HG03039 (cell line): ENCODE measurements at regions not wholly inside any gene's neighbourhood (a gene's known extent, or its start where the extent isn't known, plus 50 kb on each side); places are given as distances from the start of the nearest gene placed in this dataset.

Source experiments
- ATAC-seq: cut with Tn5 transposase; IDR thresholded peaks from one replicate; pipeline ENCODE4 v1.9.1; 2021; ENCODE audit warnings: mild to moderate bottlenecking, moderate library complexity; ENCODE audit not compliant: unreplicated experiment

DNA sequence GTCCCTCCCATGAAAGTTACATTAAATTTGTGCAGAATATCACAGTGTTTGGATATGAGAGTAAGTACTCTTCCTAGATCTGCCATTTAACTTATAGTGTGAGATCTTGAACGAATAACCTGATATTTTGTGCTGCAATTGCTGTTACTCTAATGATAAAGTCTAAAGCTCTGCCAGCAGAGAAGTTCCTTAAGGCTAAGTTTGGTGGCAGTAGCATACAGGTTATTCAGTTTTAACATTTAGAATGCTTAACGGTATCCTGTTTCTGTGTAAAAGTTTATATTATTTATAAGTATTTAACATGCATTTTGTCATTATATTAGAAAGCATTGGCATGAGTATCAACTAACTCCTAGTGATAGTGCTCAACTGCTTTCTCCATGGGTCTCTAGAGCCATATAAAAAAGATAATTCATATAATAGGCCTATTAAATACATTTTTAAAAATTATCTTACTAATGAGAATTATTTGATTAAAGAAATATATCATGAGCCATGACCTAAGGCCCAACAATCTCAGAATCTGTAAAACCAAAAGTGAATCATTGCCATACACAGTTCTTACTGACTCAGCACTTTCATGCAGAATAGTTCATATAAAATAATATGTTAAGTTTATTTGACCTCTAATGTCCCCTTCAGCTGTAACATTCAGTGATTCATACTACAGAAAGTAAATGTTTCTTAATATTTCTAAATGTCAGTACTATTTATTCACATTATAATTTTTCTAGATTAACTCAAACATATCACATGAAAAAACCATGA lies 1058.6 kb downstream of the TRHDE start:
- no peak for ATAC-seq

DNA sequence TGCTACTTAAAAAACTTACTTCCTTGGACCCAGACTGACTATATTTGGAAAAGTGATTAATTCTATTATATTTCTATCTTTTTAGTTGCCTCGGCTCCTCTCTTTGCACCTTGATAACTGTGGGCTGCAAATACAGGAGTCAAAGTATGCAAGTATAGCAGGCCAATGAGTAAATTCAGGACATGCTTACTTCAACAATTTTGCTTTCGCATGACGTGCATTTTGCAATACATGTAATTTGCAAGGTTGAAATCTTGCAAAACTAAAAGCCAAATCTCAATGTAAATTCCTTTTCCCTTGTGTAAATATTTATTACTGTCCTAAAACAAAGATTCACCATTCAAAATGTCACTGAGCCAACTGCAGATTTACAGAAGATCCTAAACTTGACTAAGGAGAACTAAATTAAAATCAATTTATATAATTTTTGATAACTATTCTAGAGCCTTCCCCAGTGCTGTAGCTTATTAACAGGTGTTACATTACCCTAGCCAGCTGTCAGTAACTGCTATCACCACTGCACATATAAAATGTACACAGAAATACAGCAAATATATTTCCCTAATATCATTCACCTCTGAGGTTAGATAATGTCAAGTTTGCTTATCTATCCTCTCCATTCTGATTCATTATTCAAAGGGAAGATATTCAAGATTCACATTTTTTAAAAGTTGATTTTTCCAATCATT lies 1069.5 kb downstream of the TRHDE start:
- ATAC-seq, result no peak

DNA sequence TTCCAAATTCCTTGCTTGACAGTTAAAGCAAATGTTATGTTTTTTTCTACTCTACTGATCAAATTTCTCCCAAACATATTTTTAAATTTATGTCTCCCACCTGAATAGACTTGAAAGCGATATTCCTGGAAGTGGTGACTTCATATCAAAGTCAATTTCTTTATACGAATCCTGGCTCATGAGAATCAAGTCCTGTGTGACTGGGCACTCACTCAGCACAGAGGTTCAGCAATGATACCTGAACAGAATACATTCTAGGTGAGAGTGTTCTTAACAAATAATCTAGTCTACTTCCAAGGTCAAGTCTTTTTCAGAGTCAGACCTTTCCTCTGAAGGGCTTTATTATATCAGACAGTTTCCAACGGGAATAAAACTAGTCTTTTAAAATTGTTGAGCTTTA lies 1070.6 kb downstream of the TRHDE start:
- ATAC-seq, result no peak

DNA sequence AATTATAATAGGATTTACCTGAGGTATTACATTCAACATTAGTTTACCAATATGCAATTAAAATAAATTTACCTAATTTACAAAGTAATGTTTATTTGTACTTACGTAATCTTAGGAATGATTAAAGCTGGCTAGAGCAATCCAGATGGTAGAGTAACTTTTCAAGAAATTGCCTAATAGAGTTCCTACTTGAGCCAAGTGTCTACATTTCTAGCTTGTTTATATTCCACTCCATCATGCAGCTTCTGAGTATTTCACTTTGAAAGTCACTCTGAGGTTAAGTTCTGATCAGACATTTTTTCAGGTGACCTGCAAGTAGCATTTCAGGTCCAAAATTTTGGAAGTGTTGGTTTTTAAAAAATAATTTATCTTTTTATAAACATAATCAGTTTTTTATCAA lies 1080.7 kb downstream of the TRHDE start:
- no peak for ATAC-seq

DNA sequence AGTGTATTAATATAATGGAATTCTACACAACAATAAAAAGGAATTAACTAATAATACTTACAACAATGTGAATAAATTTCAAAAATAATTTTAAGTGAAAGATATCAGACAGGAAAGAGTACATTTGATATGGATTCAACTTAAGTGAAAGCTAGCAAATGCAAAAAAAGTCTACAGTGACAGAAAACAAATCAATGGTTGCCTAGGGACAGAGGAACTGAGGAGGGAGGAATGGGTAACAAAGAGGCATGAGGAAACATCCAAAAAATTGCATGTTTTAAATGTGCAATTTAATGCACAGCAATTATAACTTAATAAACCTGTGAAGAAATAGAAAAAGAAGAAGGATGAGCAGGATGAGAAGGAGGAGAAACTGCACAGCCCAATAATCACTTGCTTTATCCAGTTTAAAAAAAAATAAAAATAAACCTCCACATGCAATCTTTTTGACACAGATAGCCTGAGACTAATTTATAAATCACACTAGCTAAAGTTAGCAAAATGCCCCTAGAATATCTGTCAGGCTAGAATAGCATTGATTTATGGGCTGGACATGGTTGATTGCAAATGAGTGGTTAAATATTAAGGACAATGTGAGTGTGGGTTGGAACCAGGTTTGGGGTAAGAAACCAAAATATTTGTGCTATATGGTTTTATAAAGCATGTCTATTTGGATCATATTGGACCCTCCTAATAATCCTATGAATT lies 1089.1 kb downstream of the TRHDE start:
- no peak for ATAC-seq

DNA sequence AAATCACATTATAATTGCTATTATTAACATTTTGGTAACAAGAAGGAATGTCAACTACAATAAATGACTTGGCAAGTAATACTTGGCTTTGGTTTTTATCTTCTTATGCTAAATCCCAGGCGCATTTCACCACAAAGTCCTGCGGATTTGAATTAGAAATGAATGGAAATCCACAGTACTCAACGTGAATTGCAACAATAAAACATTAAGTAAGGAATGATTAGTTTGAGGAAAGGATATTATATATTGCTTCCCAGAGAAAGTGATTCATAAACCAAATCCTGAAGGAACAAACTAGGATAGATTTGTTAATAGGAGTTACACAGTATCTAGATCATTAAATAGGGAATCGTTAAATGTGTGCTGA lies 1089.7 kb downstream of the TRHDE start:
- no peak for ATAC-seq

DNA sequence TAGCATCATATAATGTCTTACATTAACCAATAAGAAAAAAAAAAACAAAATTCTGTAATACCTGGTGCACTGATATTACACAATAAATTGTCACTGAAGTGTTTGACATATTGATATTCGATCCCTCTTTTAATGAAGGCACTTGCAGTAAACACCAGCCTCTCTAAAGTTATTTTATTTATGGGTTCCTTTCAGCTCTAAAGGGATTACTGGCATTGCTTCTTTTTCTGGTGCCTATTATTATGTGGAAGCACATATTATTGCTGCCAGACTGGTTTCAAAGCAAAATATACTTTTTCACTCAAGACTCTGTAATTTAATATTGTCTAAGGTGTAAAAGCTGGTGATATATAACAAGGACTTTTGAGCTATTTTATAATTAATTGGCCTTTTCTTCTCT lies 1090.5 kb downstream of the TRHDE start:
- ATAC-seq, result no peak

DNA sequence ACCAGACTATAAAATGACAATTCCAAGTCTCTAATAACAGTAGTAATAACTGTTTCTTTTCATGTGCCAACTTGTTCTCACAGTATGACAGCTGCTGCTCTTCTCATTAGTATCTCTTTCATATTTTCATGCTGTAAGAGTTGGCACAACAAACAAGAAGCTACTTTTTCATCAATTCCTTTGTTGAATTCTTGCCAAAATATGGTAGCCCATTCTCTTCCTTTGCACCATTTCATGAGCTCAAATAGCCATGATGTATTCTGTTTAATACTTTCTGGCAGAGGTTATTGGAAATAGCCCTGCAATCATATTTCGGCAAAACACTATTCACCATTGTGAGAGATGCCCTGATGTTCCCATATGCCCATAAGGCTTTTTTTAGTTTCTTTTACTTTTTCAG lies 1100.7 kb downstream of the TRHDE start:
- ATAC-seq, result no peak

DNA sequence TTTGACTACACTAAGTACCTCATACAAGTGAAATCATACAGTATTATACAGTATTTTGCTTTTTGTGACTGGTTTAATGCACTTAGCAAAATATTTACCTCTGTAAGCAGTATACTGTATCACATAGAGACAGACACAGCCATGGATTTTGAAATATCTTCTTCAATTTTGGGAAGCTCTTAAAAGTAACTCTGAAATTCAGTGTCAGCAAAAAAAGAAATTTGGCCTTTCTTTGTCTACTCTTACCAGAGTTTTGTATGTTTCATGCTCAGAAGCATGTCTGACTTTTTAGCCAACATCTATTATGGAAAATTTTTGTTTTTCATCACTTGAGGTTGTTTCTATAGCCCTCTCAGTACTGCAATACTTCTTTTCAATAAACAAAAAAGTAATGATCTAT lies 1102.2 kb downstream of the TRHDE start:
- ATAC-seq, result no peak

DNA sequence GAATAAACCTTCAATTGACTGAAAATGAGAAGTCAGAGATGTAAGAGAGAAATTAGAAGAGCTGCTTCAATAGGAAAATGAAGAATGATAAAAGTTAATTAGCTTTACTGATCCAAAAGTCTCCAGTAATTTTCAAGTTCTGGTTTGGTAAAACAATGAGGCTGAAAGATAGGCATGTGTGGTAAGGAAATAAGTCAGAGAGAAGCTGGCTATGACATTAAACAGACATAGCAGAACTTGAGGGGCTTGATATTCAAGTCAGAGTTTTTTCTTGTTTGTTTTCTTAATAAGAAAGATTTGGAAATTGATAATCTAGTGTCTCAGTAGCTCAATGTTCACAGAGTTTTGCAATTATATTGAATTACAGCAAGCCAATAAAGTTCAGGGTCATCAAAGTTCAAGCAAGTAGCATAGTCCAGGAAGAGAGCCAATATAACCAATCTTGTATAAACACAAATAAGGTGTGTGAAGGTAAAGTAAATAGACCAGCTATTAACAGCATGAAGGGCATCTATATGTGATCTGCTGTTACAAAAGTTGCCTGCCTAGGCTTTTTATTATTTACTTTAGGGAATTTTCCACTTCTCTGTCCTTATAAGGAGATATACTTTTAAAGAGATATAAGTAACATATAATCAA lies 1111.5 kb downstream of the TRHDE start:
- no peak for ATAC-seq

DNA sequence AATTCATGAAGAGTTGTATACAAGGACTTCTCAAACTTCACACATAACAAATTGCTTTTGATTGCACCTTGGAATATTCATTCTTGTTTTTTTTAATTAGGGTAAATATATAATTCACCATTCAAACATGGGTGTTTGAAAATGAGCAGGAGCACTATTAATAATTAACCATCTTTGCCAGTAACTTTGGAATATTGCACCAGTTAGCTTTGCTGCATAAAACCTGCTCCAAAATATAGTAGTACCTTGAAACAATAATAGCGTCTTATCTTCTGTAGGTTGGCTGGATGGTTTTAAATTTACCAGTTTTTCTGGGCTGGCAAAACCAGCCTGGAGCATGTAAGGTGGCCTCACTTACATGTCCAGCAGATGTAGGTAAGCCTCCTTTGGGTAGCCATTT lies 1112.4 kb downstream of the TRHDE start:
- no peak for ATAC-seq

DNA sequence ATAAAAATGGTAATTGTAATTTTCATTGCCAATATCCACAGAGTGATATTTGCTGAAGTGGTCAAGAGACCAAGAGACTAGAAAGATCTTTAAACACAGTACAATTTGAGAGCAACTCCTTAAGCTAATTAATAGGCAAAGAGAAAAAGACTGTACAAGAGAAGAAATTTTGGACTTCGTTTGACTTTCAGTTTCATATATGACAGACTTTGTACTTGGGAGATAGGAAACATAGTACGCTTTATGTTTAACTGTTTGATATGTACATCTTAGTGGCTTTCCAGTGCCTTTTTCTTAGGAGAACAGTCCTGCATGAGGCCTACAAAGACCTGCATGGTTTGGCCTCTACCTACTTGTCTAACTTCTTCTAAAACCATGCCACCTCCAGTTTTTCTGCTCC lies 1118.1 kb downstream of the TRHDE start:
- no peak for ATAC-seq

DNA sequence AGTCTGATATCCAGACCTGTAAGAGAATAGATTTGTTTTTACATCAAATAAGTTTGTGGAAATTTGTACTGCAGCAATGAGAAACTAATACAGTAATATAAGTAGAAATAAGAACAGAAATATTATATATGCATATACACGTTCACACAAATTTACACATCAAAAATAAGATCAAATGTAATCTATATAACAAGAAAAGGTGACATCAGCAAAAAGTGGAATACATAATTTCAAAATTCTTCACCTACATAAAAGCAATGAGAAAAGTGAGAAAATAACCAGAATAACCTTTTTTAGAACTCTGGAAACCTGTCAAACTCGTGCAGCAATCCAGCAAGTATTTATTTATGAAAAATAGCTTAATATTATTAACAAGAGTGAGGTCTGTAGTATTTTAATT lies 1124.6 kb upstream of the ATXN7L3B start:
- ATAC-seq, result no peak

DNA sequence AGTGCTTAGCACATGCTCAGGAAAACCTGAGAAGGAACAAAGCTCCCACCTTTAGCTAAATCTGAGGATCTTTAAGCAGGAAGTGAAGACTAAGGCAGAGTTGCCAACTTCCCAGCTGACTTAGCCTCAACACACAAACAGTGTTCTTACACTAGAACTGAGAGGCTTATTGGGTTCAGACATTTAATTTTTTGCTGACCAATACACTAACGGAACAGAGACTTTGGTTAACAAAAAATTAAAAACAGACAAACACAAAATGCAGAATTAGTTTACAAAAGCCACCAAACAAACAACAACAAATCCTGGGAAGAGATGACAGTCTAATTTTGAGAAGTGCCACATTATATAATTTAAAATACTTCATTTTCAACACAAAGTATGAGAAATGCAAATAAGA lies 1123.7 kb upstream of the ATXN7L3B start:
- no peak for ATAC-seq

DNA sequence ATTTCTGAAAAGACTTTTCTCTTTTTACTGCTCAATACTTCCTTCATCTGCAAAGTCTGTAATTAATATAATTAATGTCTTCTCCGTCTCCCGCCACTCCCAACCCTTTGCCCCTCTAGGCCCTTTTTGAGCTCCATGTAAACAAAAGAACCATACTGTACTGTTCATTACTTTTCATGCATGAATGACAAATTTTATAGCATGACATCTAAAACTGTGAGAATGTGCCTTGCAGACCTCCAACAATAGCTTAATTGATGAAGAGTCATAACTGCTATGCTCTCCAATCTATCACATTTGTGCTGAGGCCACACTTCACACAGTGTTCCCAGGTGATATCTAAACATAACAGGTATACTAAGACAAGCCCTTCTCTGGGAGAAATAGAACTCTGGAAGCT lies 1122.7 kb upstream of the ATXN7L3B start:
- ATAC-seq, result no peak

DNA sequence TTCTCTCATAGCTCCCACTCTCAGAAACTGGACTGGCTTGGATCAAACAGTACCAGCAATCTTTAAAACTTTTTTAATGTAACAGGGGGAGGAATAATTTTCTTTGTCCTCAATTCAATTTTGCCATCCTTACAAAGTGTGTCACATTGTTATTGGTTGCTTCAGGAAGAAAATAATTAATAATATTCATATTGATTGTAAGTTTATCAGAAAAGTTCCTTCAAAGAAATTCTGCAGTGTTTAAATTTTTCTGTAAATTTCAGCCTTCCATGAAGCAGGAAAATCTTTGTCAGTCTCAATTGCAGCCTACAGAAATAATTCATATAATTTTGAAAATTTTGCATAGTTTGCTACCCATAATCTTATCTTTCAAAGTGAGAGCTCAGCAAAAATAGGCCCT lies 1119.1 kb upstream of the ATXN7L3B start:
- no peak for ATAC-seq

DNA sequence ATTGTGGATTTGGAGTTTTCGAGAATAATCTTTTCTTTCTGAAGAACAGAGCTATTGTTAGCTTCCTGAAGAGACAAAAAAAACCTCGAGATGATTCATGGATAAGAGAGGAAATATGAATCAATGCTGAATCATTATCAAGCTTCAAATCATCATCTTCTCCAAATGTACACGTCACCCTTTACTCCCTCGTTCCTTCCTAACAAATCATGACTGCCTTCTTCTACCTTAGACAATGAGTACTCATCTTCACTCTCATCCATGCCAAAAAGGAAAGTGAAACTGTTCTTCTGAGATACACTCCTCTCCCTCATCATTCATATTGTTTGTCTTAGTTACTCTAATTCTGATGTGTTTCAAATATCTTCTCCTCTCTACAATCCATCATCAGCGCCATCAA lies 1115.8 kb upstream of the ATXN7L3B start:
- ATAC-seq, result no peak

DNA sequence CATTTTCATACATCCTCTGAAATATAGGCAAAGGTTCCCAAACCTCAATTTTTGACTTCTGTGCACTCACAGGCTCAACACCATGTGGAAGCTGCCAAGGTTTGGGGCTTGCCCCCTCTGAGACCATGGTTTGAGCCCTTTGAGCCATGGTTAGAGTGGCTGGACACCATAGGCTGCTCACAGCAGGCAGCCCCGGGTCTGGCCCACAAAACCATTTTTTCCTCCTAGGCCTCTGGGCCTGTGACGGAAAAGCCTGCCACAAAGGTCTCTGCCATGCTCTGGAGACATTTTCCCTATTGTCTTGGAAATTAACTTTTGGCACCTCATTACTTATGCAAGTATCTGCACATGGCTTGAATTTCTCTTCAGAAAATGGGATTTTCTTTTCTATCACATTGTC lies 1113.2 kb upstream of the ATXN7L3B start:
- ATAC-seq, result no peak

DNA sequence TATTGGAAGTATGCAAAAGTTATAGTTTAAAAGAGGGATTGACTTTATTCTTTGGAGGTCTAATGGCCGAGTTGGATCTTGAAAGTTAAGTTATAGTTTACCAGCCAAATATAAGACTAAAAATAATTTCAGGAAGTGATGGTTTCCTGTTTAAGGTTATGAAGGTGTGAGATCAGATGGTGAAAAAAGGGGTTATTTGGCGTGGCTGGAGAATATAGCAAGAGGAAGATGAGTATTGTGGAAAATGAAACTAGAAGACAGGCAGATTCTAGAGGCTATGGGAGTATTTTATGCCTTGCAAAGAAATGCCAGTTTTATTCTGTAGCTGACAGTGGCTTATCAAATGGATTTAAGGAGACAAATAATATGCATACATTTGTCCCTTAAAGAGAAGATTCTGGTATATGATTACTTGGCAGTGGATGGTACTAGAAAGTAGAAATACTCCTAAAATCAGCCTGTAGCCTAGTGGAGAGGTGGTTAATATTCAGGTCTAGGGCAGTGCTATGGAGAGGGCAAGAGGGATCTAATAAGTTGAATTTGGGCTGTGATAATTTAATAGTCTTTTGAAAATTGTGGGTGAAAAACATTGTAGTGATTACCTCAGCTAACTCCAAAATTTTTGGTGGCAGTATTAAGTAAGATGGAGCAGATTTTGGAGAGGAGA lies 1091.8 kb upstream of the ATXN7L3B start:
- no peak for ATAC-seq

DNA sequence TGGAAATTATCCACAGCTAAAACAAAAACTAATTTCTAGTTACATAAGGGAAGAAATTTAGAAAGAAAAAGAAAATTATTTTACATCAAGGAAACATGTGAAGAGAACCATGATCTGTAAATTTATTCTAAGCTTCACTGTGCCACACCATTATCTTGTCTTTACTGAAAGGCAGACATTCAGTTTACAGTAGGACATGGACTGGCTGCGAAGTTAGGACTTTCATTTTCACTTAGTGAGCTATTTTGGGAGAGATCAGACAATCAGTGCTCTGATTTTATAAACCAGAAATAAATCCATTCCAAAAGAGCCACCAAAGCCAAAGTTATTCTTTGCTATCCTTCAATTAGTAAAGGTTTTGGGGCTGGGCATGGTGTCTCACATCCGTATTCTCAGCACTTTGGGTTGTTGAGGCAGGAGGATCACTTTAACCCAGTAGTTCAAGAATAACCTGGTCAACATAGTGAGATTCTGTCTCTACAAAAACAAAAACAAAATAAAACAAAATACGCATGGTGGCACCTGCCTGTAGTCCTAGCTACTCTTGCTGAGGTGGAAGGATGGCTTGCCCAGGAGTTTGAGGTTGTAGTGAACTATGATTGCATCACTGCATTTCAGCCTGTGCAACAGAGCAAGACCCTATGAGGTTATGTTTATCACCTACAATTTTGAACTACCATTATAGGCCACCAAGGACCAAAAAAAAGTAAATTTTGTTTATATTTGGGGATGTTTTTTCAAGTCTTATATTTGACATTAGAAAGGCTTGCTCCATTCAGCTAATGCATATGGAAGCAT lies 1084.8 kb upstream of the ATXN7L3B start:
- ATAC-seq, result no peak
